Natural killer cell treated with Interleukin-12 subunit alpha and Interleukin-12 subunit beta and Interleukin-15 and Interleukin-18, amount 100 ng/mL, for 72 hours (primary cell): ENCODE measurements at regions not wholly inside any gene's neighbourhood (a gene's known extent, or its start where the extent isn't known, plus 50 kb on each side); places are given as distances from the start of the nearest gene placed in this dataset.
"Not testable (repeated sequence)": the region's sequence is repeated elsewhere in the genome, so short reads cannot be mapped to it uniquely, and the experiment has no call there.

Experiments used
- ATAC-seq, 2 donors: fragments of 150-1000 bp; cut with Tn5 transposase in 1 of 2; sonication (Bioruptor Pico), chemical (Tn5 transposase) in 1 of 2; 2 replicates each; pipeline ENCODE4 v1.10.0; 2021
- DNase-seq: peaks from one replicate; pipeline ENCODE4 v3.0.0; 2022; ENCODE audit warnings: low spot score
- H3K27ac Mint-ChIP-seq, 2 donors: 1 replicate in 1 of 2; 2 replicates in 1 of 2; pipeline ENCODE4 v1.8.0; 2022; ENCODE audit warnings: mixed read lengths in 2 of 2, mild to moderate bottlenecking in 1 of 2, moderate library complexity in 1 of 2
- H3K27me3 Mint-ChIP-seq, 2 donors: 1 replicate in 1 of 2; 2 replicates in 1 of 2; pipeline ENCODE4 v1.8.0; 2022; ENCODE audit warnings: mixed read lengths in 2 of 2
- H3K36me3 Mint-ChIP-seq: one replicate; pipeline ENCODE4 v1.8.0; 2022; ENCODE audit warnings: mixed read lengths
- H3K4me1 Mint-ChIP-seq, 2 donors: 1 replicate in 1 of 2; 2 replicates in 1 of 2; pipeline ENCODE4 v1.8.0; 2022; ENCODE audit warnings: low read depth in 2 of 2, mixed read lengths in 2 of 2, mild to moderate bottlenecking in 1 of 2
- H3K4me3 Mint-ChIP-seq: one replicate; pipeline ENCODE4 v1.8.0; 2022; ENCODE audit warnings: mixed read lengths
- H3K9me3 Mint-ChIP-seq: 2 replicates; pipeline ENCODE4 v1.8.0; 2022; ENCODE audit warnings: mixed read lengths

DNA sequence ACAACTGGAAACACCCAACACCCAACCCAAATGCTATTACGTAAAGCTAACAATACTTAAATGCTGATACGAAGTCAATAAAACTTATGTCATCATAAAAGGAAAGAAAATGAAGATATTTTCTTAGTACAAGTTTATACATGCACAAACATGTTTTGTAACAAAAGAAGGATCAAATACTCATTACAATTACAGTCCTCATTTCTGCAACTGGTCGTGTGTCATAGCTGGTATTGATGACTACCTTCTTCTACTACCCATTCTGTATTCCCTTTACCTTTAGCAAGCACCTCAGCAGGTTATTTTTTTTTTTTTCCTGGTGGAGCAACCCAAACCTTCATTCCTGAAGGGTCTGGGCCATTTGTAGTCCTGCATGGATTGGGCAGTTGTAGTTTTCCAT is 1298.5 kb downstream of the SUCLG1 start:
- H3K27ac Mint-ChIP-seq: no peak overlapping the region
- DNase-seq (no peak), ATAC-seq (no peak)
- no peak overlapping the region for H3K4me3 Mint-ChIP-seq
- H3K4me1 Mint-ChIP-seq: no peaks in the 10 kb centered on the region
- peaks cover 4% of the 10 kb centered on the region for H3K36me3 Mint-ChIP-seq
- no peaks in the 10 kb centered on the region for H3K27me3 Mint-ChIP-seq
- peaks cover 11% of the 10 kb centered on the region for H3K9me3 Mint-ChIP-seq

DNA sequence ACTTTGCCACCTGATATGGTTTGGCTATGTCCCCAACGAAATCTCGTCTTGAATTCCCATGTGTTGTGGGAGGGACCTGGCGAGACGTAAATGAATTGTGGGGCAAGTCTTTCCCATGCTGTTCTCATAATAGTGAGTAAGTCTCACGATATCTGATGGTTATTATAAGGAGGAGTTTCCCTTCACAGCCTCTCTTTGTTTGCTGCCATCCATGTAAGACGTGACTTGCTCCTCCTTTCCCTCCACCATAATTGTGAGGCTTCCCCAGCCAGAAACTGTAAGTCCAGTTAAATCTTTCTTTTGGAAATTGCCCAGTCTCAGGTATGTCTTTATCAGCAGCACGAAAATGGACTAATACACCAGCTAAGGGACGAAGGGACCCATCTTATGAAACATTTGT is 1303.3 kb downstream of the SUCLG1 start:
- Mint-ChIP-seq H3K4me3 (no peak overlapping the region), H3K27ac (no peak overlapping the region), H3K36me3 (peaks cover 4% of the 10 kb centered on the region), H3K27me3 (no peaks in the 10 kb centered on the region), H3K9me3 (peaks cover 15% of the 10 kb centered on the region), H3K4me1 (no peaks in the 10 kb centered on the region)
- DNase-seq: no peak
- ATAC-seq: no peak

DNA sequence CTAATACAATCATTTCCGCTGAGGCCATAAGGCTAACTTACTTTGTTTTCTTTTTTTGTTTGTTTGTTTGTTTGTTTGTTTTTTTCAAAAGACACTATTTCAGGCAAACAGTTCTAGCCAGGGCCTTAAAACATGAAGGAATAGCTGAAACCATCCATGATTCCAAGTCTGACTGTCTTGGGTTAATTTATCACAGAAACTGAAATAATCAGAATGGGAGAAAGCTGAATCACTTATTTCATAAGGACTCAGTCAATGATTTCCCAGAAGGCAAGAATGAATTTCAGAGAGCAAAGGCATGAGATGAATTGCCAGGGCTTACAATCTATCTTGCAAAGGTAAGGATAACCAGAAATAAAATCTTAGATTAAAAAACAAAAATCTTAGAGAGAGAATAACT is 1315.1 kb downstream of the SUCLG1 start:
- Mint-ChIP-seq H3K27ac (no peak overlapping the region), H3K9me3 (peaks cover 16% of the 10 kb centered on the region), H3K36me3 (no peaks in the 10 kb centered on the region), H3K4me1 (no peaks in the 10 kb centered on the region), H3K27me3 (no peaks in the 10 kb centered on the region), H3K4me3 (no peak overlapping the region)
- no peak for ATAC-seq
- DNase-seq: no peak

DNA sequence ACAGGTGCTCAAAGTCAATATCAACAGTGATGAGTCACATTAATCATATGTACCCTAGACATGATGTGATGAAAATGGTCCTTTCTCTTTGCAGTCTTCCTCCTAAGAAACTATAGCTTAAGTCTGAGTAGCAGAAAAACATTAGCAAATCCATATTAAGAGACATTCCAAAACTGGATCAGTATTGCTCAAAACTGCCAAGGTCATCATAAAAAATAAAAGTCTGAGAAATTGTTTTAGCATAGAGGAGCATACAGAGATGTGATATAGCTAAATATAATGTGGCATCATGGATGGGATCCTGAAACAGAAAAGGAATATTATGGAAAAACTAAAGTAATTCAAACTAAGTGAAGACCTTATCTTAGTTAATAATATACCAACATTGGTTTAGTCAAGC is 1316.1 kb downstream of the SUCLG1 start:
- Mint-ChIP-seq H3K4me3 (no peak overlapping the region), H3K36me3 (no peaks in the 10 kb centered on the region), H3K9me3 (peaks cover 16% of the 10 kb centered on the region), H3K27me3 (no peaks in the 10 kb centered on the region), H3K27ac (no peak overlapping the region), H3K4me1 (no peaks in the 10 kb centered on the region)
- ATAC-seq (no peak), DNase-seq (no peak)

DNA sequence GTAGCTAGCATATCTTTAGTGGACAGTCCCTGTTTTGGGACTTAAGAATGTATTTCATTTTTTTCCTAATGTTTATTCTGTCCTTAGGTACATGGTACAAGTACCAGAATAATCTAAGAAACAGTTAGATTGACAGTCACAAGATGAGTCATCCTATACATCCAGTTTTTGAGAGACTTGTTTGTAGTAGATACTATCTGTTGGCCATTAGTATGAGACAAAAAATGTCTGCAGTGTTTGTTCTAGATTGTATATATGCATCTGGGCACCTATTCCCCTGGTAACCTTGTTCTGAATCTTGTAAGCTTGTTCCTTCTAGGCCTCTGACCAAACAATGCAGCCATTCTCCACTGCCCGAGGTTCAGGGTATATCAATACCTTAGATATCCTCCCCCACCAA is 1343.5 kb downstream of the SUCLG1 start:
- ATAC-seq (no peak), DNase-seq (no peak)
- no peaks in the 10 kb centered on the region for H3K36me3 Mint-ChIP-seq
- H3K9me3 Mint-ChIP-seq: peaks cover 11% of the 10 kb centered on the region
- H3K4me1 Mint-ChIP-seq: no peaks in the 10 kb centered on the region
- H3K27me3 Mint-ChIP-seq: no peaks in the 10 kb centered on the region
- no peak overlapping the region for H3K4me3 Mint-ChIP-seq
- no peak overlapping the region for H3K27ac Mint-ChIP-seq

DNA sequence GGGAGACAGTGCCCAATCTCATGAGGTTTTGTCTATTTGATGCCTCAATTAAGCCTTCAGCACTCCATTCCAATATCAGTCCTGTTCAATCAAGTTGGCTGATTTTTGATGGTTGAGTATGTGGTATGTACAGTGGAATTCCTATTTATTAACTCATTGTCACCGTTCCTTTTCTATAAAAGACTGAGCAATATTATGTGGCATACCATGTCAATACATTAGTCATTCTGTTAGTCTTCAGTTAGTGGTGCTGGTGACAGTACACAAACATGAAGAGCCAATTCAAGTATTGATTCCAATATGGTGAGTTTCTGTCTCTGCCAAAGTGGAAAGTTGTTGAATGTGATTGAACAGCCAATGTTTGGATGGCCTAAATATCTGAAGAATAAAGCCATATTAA is 1343.9 kb downstream of the SUCLG1 start:
- H3K27ac Mint-ChIP-seq: no peak overlapping the region
- DNase-seq (no peak), ATAC-seq (no peak)
- H3K4me1 Mint-ChIP-seq: no peaks in the 10 kb centered on the region
- no peaks in the 10 kb centered on the region for H3K27me3 Mint-ChIP-seq
- H3K4me3 Mint-ChIP-seq: no peak overlapping the region
- H3K36me3 Mint-ChIP-seq: no peaks in the 10 kb centered on the region
- H3K9me3 Mint-ChIP-seq: peaks cover 15% of the 10 kb centered on the region

DNA sequence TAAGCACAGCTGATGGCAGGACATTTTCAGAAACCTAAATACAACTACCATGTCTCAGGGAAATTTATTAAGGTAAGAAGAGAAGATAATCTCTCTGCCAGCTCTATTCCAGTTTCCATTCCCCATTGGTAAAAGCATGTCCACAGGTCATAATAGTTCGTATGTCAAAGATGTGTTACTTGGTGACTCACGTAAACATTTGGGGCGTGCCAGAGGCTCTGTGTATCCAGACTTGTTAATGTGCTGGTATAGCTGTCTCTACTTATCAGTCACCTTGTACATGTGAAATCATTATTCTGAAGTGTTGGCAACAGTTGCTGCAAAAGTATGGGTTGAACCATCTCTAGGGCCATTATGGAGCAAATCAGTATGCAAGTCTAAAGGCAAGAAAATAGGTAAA is 1345.1 kb downstream of the SUCLG1 start:
- DNase-seq (no peak), ATAC-seq (no peak)
- no peaks in the 10 kb centered on the region for H3K27me3 Mint-ChIP-seq
- no peak overlapping the region for H3K27ac Mint-ChIP-seq
- no peaks in the 10 kb centered on the region for H3K36me3 Mint-ChIP-seq
- no peaks in the 10 kb centered on the region for H3K4me1 Mint-ChIP-seq
- peaks cover 17% of the 10 kb centered on the region for H3K9me3 Mint-ChIP-seq
- no peak overlapping the region for H3K4me3 Mint-ChIP-seq

DNA sequence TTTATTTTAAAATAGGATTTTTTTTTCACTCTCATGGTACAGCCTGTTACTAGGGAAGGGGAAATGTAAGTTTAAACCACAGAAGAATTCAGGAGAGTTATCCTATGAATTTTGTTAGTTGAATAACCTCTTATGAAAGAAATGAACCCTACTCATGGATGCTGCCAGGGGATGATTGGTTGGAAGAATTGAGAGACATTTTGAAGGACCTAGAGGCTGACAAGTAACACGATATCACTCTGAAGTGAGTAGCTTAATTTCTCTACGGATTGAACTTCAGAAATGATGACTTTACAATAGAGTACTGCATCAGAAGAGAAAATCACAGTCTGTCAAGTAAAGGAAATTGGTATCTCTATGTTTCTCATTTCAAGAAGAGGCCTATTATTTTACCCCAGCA is 1346.2 kb downstream of the SUCLG1 start:
- H3K4me3 Mint-ChIP-seq: no peak overlapping the region
- no peaks in the 10 kb centered on the region for H3K4me1 Mint-ChIP-seq
- no peaks in the 10 kb centered on the region for H3K36me3 Mint-ChIP-seq
- H3K27me3 Mint-ChIP-seq: no peaks in the 10 kb centered on the region
- no peak overlapping the region for H3K27ac Mint-ChIP-seq
- ATAC-seq: no peak
- peaks cover 14% of the 10 kb centered on the region for H3K9me3 Mint-ChIP-seq
- DNase-seq: no peak

DNA sequence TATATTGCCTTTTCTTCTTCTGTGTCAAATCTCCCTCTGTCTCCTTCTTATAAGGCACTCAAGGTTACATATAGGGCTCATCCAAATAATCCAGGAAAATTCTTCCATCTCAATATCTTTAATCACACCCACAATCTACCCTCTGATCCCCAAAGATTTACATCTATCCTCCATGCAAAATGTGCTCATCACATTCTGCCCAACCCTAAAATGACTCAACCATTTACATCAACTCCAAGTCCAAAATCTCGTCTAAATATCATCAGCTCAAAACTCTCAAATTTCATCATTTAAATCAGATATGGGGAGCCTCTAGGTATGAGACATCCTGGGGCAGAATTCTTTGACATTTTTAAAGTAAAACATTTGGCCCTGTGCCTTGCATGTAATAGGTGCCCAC is 1349.8 kb downstream of the SUCLG1 start:
- H3K36me3 Mint-ChIP-seq: no peaks in the 10 kb centered on the region
- no peak for ATAC-seq
- no peak for DNase-seq
- no peaks in the 10 kb centered on the region for H3K27me3 Mint-ChIP-seq
- no peak overlapping the region for H3K4me3 Mint-ChIP-seq
- no peak overlapping the region for H3K27ac Mint-ChIP-seq
- peaks cover 20% of the 10 kb centered on the region for H3K9me3 Mint-ChIP-seq
- no peaks in the 10 kb centered on the region for H3K4me1 Mint-ChIP-seq

DNA sequence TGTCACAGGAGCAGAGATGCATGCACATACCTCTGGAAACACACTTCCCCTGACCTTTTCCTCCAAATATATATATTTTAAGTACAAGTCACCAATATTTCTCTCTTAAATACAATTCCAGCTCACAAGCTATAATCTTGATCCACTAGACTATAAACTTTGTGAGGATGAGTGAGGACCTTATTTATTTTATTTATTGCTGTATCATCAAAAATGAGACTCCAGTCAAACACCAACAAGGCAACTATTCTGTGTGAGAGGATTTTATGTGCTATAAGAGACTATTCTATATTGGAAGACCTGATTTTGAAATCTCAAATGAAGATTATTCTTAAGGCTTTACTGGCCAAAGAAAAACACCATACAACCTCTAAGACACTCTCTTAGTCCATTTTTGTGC is 1352.2 kb downstream of the SUCLG1 start:
- no peak for ATAC-seq
- peaks cover 20% of the 10 kb centered on the region for H3K9me3 Mint-ChIP-seq
- H3K27me3 Mint-ChIP-seq: no peaks in the 10 kb centered on the region
- H3K36me3 Mint-ChIP-seq: no peaks in the 10 kb centered on the region
- no peaks in the 10 kb centered on the region for H3K4me1 Mint-ChIP-seq
- no peak overlapping the region for H3K27ac Mint-ChIP-seq
- H3K4me3 Mint-ChIP-seq: no peak overlapping the region
- no peak for DNase-seq

DNA sequence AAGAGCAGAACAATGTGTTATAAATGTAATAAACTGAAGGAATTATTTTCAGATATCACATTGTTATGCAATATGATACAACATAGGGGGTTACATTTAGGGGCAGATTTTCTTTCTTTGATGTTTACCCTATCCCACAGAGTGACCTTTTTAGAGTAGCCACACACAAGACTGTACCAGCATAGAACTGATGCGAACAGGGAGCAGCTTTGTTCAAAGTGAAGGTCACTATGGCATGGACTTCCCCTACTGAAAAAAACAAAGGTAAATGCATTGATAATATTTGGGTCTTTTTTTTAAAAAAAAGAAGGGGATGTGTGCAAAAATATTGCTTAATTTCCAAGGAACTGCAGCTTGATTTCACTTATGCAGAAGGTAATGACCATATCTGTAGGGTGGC is 1354.9 kb downstream of the SUCLG1 start:
- Mint-ChIP-seq H3K27me3 (no peaks in the 10 kb centered on the region), H3K27ac (no peak overlapping the region), H3K4me3 (no peak overlapping the region), H3K36me3 (no peaks in the 10 kb centered on the region), H3K9me3 (peaks cover 12% of the 10 kb centered on the region), H3K4me1 (no peaks in the 10 kb centered on the region)
- DNase-seq (no peak), ATAC-seq (no peak)

DNA sequence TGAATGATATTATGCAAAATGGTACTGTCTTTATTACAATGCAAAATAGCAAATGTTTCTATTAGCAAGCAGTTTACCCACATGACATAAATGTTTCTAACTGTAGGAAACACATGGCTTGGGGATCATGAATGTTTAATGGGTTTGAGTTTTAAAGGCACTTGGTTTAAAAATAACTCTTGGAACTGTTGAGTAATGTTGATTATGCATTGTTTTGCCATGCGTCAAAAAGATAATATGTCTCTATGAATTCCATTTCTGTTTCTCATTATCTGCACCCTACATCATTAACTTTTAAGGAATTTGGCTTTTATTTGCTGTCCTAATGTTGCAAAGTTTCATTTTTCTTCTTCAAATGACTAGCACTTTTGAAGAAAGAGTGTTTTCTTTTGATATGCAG is 1355.5 kb downstream of the SUCLG1 start:
- DNase-seq (no peak), ATAC-seq (no peak)
- H3K9me3 Mint-ChIP-seq: peaks cover 11% of the 10 kb centered on the region
- H3K36me3 Mint-ChIP-seq: no peaks in the 10 kb centered on the region
- H3K27me3 Mint-ChIP-seq: no peaks in the 10 kb centered on the region
- no peaks in the 10 kb centered on the region for H3K4me1 Mint-ChIP-seq
- H3K27ac Mint-ChIP-seq: no peak overlapping the region
- H3K4me3 Mint-ChIP-seq: no peak overlapping the region

DNA sequence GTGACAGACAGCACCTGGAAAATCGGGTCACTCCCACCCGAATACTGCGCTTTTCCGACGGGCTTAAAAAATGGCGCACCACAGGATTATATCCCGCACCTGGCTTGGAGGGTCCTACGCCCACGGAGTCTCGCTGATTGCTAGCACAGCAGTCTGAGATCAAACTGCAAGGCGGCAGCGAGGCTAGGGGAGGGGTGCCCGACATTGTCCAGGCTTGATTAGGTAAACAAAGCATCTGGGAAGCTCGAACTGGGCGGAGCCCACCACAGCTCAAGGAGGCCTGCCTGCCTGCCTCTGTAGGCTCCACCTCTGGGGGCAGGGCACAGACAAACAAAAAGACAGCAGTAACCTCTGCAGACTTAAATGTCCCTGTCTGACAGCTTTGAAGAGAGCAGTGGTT is 1370.0 kb downstream of the SUCLG1 start:
- Mint-ChIP-seq H3K36me3 (peaks cover 10% of the 10 kb centered on the region), H3K9me3 (peaks cover 14% of the 10 kb centered on the region)
- not testable (repeated sequence) for H3K4me1 Mint-ChIP-seq, DNase-seq, H3K27me3 Mint-ChIP-seq, H3K27ac Mint-ChIP-seq, H3K4me3 Mint-ChIP-seq, ATAC-seq

DNA sequence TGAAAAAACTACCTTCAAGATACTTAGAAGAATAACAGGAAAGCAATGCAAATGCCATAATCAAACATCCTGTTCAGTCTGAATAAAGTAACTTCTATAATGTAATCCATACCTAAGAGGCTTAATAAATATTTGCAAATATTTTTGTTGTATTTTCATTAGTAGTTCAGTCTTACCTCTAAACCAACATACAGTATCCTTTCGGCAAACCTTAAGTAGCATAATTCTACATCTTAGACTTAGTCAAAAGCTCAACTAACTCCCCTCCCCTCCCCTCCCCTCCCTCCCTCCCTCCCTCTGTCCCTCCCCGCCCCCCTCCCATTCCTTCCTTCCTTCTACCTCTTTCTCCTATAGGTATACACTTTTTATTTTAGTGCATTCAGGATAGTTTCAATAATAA is 1373.2 kb downstream of the SUCLG1 start:
- ATAC-seq: no peak
- H3K27me3 Mint-ChIP-seq: no peaks in the 10 kb centered on the region
- peaks cover 17% of the 10 kb centered on the region for H3K9me3 Mint-ChIP-seq
- peaks cover 11% of the 10 kb centered on the region for H3K36me3 Mint-ChIP-seq
- H3K27ac Mint-ChIP-seq: no peak overlapping the region
- no peak for DNase-seq
- no peak overlapping the region for H3K4me3 Mint-ChIP-seq
- no peaks in the 10 kb centered on the region for H3K4me1 Mint-ChIP-seq

DNA sequence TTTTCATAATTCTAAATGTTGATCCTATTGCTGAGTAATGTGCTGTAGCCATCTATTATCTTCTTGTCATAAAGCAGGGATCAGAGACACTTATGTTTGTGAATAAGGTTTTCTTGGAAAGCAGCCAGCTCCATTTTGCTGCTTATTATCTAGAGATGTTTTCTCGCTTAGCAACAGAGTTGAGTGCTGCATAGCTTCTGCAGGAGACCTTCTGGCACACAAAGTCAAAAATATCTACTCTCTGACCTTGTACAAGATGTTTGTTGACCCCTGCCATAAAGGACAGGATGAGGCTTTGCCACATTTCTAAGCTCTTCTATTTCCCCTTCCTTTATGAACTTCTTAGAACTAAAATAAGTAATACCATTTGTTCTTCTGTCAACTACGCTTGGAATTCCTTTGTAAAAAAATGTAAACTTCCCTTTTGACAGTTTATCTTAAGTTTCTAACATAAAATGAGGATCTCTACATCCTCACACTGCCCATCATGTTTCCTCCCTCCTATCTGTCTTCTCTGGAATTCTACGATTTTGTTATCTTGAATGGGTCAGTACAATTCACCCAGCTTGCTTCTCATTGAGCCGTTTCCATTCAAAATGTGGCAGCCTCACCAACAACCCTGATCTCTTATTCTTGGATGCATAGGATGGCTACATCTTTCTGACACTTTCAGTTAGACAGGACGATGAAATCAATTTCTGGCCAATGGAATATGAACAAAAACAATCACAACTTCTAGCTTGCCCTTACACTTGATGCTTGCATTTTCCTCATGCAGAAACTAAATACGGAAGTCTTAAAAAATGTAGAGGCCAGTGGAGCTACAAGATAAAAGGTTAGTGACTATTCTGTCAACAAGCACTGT is 1377.0 kb downstream of the SUCLG1 start:
- ATAC-seq (no peak), DNase-seq (no peak)
- Mint-ChIP-seq H3K4me3 (no peak overlapping the region), H3K4me1 (no peaks in the 10 kb centered on the region), H3K36me3 (peaks cover 11% of the 10 kb centered on the region), H3K27me3 (no peaks in the 10 kb centered on the region), H3K27ac (no peak overlapping the region), H3K9me3 (peaks cover 20% of the 10 kb centered on the region)
